Activated naive CD8-positive, alpha-beta T cell treated with anti-CD3 and anti-CD28 coated beads, Interleukin-2, amount 10 ng/mL, durations not matched to agents 7 days and 5 days (primary cell): ENCODE measurements at regions not wholly inside any gene's neighbourhood (a gene's known extent, or its start where the extent isn't known, plus 50 kb on each side); places are given as distances from the start of the nearest gene placed in this dataset.
"Not testable (repeated sequence)": the region's sequence is repeated elsewhere in the genome, so short reads cannot be mapped to it uniquely, and the experiment has no call there.

ENCODE experiments used
- ATAC-seq: fragments of 150-1000 bp; cut with Tn5 transposase; one replicate; pipeline ENCODE4 v1.10.0; 2021; ENCODE audit warnings: low read depth, moderate library complexity
- POLR2A ChIA-PET: fragments of 350-600 bp; sonication (Branson Sonifier 250); formaldehyde crosslinking; loops from one replicate; lab custom pipeline; 2021; ENCODE audit warnings: antibody characterized with exemption; lab: Charles Lee
- DNase-seq: peaks from one replicate; pipeline ENCODE4 v3.0.0; 2021
- H3K27ac Mint-ChIP-seq: one replicate; pipeline ENCODE4 v1.8.0; 2022; ENCODE audit warnings: mild to moderate bottlenecking, mixed read lengths
- H3K27me3 Mint-ChIP-seq: one replicate; pipeline ENCODE4 v1.8.0; 2022; ENCODE audit warnings: mild to moderate bottlenecking, moderate library complexity, mixed read lengths
- H3K36me3 Mint-ChIP-seq: one replicate; pipeline ENCODE4 v1.8.0; 2021; ENCODE audit warnings: mild to moderate bottlenecking, mixed read lengths
- H3K4me1 Mint-ChIP-seq: one replicate; pipeline ENCODE4 v1.8.0; 2021; ENCODE audit warnings: mixed read lengths
- H3K4me3 Mint-ChIP-seq: one replicate; pipeline ENCODE4 v1.8.0; 2022; ENCODE audit warnings: mild to moderate bottlenecking, moderate library complexity, mixed read lengths
- H3K9me3 Mint-ChIP-seq: one replicate; pipeline ENCODE4 v1.8.0; 2021; ENCODE audit warnings: mixed read lengths

GRCh38 chr5:152185547-152186245, 219.4 kb downstream of the NMUR2 start:
- H3K27ac Mint-ChIP-seq = no peak overlapping the region

GRCh38 chr5:152184266-152184665, 220.8 kb downstream of the NMUR2 start:
- Mint-ChIP-seq H3K9me3 (peaks cover 4% of the 10 kb centered on the region), H3K4me3 (no peak overlapping the region), H3K36me3 (no peaks in the 10 kb centered on the region), H3K27ac (no peak overlapping the region), H3K4me1 (no peaks in the 10 kb centered on the region), H3K27me3 (no peaks in the 10 kb centered on the region)
- ATAC-seq (no peak), DNase-seq (no peak)
- POLR2A ChIA-PET = no interaction called here

More at GRCh38 chr5:152185547-152186245, 219.4 kb downstream of the NMUR2 start:
- ATAC-seq = no peak
- no peaks in the 10 kb centered on the region for H3K4me1 Mint-ChIP-seq
- H3K36me3 Mint-ChIP-seq = no peaks in the 10 kb centered on the region
- no peaks in the 10 kb centered on the region for H3K27me3 Mint-ChIP-seq
- DNase-seq = no peak
- H3K4me3 Mint-ChIP-seq = no peak overlapping the region
- peaks cover 1% of the 10 kb centered on the region for H3K9me3 Mint-ChIP-seq
- POLR2A ChIA-PET = no interaction called here

GRCh38 chr5:152181461-152181860, 223.6 kb downstream of the NMUR2 start:
- Mint-ChIP-seq H3K27ac (no peak overlapping the region), H3K9me3 (peaks cover 4% of the 10 kb centered on the region), H3K4me1 (no peaks in the 10 kb centered on the region), H3K27me3 (no peaks in the 10 kb centered on the region), H3K4me3 (no peak overlapping the region), H3K36me3 (no peaks in the 10 kb centered on the region)
- ATAC-seq (no peak), DNase-seq (no peak)
- POLR2A ChIA-PET = no interaction called here

GRCh38 chr5:152178350-152178699, 226.8 kb downstream of the NMUR2 start:
- Mint-ChIP-seq H3K4me3 (no peak overlapping the region), H3K9me3 (peaks cover 7% of the 10 kb centered on the region), H3K27me3 (no peaks in the 10 kb centered on the region), H3K36me3 (no peaks in the 10 kb centered on the region), H3K4me1 (no peaks in the 10 kb centered on the region), H3K27ac (no peak overlapping the region)
- no peak for DNase-seq
- no peak for ATAC-seq
- POLR2A ChIA-PET = no interaction called here

GRCh38 chr5:152177626-152178349, 227.3 kb downstream of the NMUR2 start:
- ATAC-seq (no peak), DNase-seq (no peak)
- Mint-ChIP-seq H3K27ac (no peak overlapping the region), H3K9me3 (peaks cover 7% of the 10 kb centered on the region), H3K36me3 (no peaks in the 10 kb centered on the region), H3K27me3 (no peaks in the 10 kb centered on the region), H3K4me3 (no peak overlapping the region), H3K4me1 (no peaks in the 10 kb centered on the region)
- POLR2A ChIA-PET = no interaction called here

- H3K27me3 Mint-ChIP-seq = peaks cover 2% of the 10 kb centered on the region
- H3K36me3 Mint-ChIP-seq = no peaks in the 10 kb centered on the region
- DNase-seq (no peak), ATAC-seq (no peak)
- no peak overlapping the region for H3K4me3 Mint-ChIP-seq
- POLR2A ChIA-PET = no interaction called here
- no peak overlapping the region for H3K27ac Mint-ChIP-seq
- H3K4me1 Mint-ChIP-seq = no peaks in the 10 kb centered on the region
- peaks cover 3% of the 10 kb centered on the region for H3K9me3 Mint-ChIP-seq
Measured at GRCh38 chr5:152171888-152172287, 233.2 kb downstream of the NMUR2 start.

- Mint-ChIP-seq H3K36me3 (no peaks in the 10 kb centered on the region), H3K27ac (no peak overlapping the region), H3K9me3 (peaks cover 3% of the 10 kb centered on the region), H3K27me3 (peaks cover 2% of the 10 kb centered on the region), H3K4me3 (no peak overlapping the region), H3K4me1 (no peaks in the 10 kb centered on the region)
- POLR2A ChIA-PET = no interaction called here
- DNase-seq (no peak), ATAC-seq (no peak)
Measured at GRCh38 chr5:152170350-152170749, 234.7 kb downstream of the NMUR2 start.

- no peak overlapping the region for H3K27ac Mint-ChIP-seq
- H3K4me1 Mint-ChIP-seq = no peaks in the 10 kb centered on the region
- no peak for ATAC-seq
- no peak overlapping the region for H3K4me3 Mint-ChIP-seq
- H3K27me3 Mint-ChIP-seq = peaks cover 3% of the 10 kb centered on the region
- DNase-seq = no peak
- POLR2A ChIA-PET = no interaction called here
- no peaks in the 10 kb centered on the region for H3K9me3 Mint-ChIP-seq
- H3K36me3 Mint-ChIP-seq = no peaks in the 10 kb centered on the region
Measured at GRCh38 chr5:152164860-152165259, 240.2 kb upstream of the GLRA1 start.

- H3K9me3 Mint-ChIP-seq, H3K27ac Mint-ChIP-seq, H3K36me3 Mint-ChIP-seq, H3K4me1 Mint-ChIP-seq, ATAC-seq, H3K4me3 Mint-ChIP-seq, POLR2A ChIA-PET, DNase-seq, H3K27me3 Mint-ChIP-seq: not testable (repeated sequence)
Measured at GRCh38 chr5:152159894-152160293, 235.2 kb upstream of the GLRA1 start.

GRCh38 chr5:152154452-152154851, 229.8 kb upstream of the GLRA1 start:
- H3K9me3 Mint-ChIP-seq, H3K27ac Mint-ChIP-seq, DNase-seq, ATAC-seq, POLR2A ChIA-PET, H3K4me1 Mint-ChIP-seq, H3K27me3 Mint-ChIP-seq, H3K4me3 Mint-ChIP-seq, H3K36me3 Mint-ChIP-seq: not testable (repeated sequence)

- Mint-ChIP-seq H3K4me1 (no peaks in the 10 kb centered on the region), H3K27me3 (no peaks in the 10 kb centered on the region), H3K9me3 (peaks cover 3% of the 10 kb centered on the region), H3K4me3 (no peak overlapping the region), H3K27ac (no peak overlapping the region), H3K36me3 (no peaks in the 10 kb centered on the region)
- POLR2A ChIA-PET = no interaction called here
- ATAC-seq (no peak), DNase-seq (no peak)
Measured at GRCh38 chr5:152151940-152152339, 227.3 kb upstream of the GLRA1 start.

- no peak overlapping the region for H3K27ac Mint-ChIP-seq
- ATAC-seq = no peak
- no peaks in the 10 kb centered on the region for H3K4me1 Mint-ChIP-seq
- POLR2A ChIA-PET = no interaction called here
- H3K36me3 Mint-ChIP-seq = no peaks in the 10 kb centered on the region
- H3K27me3 Mint-ChIP-seq = no peaks in the 10 kb centered on the region
- no peak for DNase-seq
- H3K4me3 Mint-ChIP-seq = no peak overlapping the region
- H3K9me3 Mint-ChIP-seq = peaks cover 3% of the 10 kb centered on the region
Measured at GRCh38 chr5:152151113-152151512, 226.5 kb upstream of the GLRA1 start.

- Mint-ChIP-seq H3K4me1 (no peaks in the 10 kb centered on the region), H3K27me3 (no peaks in the 10 kb centered on the region), H3K27ac (no peak overlapping the region), H3K9me3 (no peaks in the 10 kb centered on the region), H3K4me3 (no peak overlapping the region), H3K36me3 (no peaks in the 10 kb centered on the region)
- POLR2A ChIA-PET = no interaction called here
- DNase-seq (no peak), ATAC-seq (no peak)
Measured at GRCh38 chr5:152147286-152147685, 222.6 kb upstream of the GLRA1 start.

- H3K36me3 Mint-ChIP-seq = no peaks in the 10 kb centered on the region
- H3K9me3 Mint-ChIP-seq = no peaks in the 10 kb centered on the region
- no peak overlapping the region for H3K4me3 Mint-ChIP-seq
- ATAC-seq (no peak), DNase-seq (no peak)
- no peak overlapping the region for H3K27ac Mint-ChIP-seq
- POLR2A ChIA-PET = no interaction called here
- no peaks in the 10 kb centered on the region for H3K4me1 Mint-ChIP-seq
- H3K27me3 Mint-ChIP-seq = no peaks in the 10 kb centered on the region
Measured at GRCh38 chr5:152146566-152146965, 221.9 kb upstream of the GLRA1 start.
